Endodermal cell (in vitro differentiated cells): ENCODE measurements at regions not wholly inside any gene's neighbourhood (a gene's known extent, or its start where the extent isn't known, plus 50 kb on each side); places are given as distances from the start of the nearest gene placed in this dataset.

ENCODE experiments used
- DNase-seq: peaks from one replicate; pipeline ENCODE4 v3.0.0-alpha.2; 2017
- H3K27ac ChIP-seq: 2 replicates; pipeline ENCODE4 v1.5.1; 2013; ENCODE audit warnings: mild to moderate bottlenecking, low read depth, low read length, moderate library complexity
- H3K27me3 ChIP-seq: 2 replicates; pipeline ENCODE4 v1.6.1; 2013; ENCODE audit warnings: mild to moderate bottlenecking, low read length, moderate library complexity; ENCODE audit not compliant: insufficient read depth, control insufficient read depth, poor library complexity, severe bottlenecking
- H3K36me3 ChIP-seq: 2 replicates; pipeline ENCODE4 v1.7.0; 2013; ENCODE audit warnings: mild to moderate bottlenecking, low read length, moderate library complexity; ENCODE audit not compliant: control insufficient read depth, insufficient read depth
- H3K4me1 ChIP-seq: one replicate; pipeline ENCODE4 v1.7.0; 2013; ENCODE audit warnings: low read length; ENCODE audit not compliant: control insufficient read depth, insufficient read depth
- H3K4me3 ChIP-seq: 2 replicates; pipeline ENCODE4 v1.5.1; 2013; ENCODE audit warnings: mild to moderate bottlenecking, low read length, moderate library complexity
- H3K9ac ChIP-seq: 2 replicates; pipeline ENCODE4 v1.6.1; 2013; ENCODE audit warnings: mild to moderate bottlenecking, low read length, moderate library complexity; ENCODE audit not compliant: poor library complexity, severe bottlenecking; ENCODE audit errors: extremely low read depth
- H3K9me3 ChIP-seq: 2 replicates; pipeline ENCODE4 v1.6.1; 2013; ENCODE audit warnings: mild to moderate bottlenecking, low read length, moderate library complexity; ENCODE audit not compliant: control insufficient read depth
- H3K27ac Mint-ChIP-seq: 2 replicates; pipeline ENCODE4 v1.8.0; 2020; ENCODE audit warnings: mixed read lengths
- H3K27me3 Mint-ChIP-seq: 2 replicates; pipeline ENCODE4 v1.8.0; 2021; ENCODE audit warnings: mild to moderate bottlenecking, mixed read lengths; ENCODE audit not compliant: insufficient read depth
- H3K36me3 Mint-ChIP-seq: 2 replicates; pipeline ENCODE4 v1.8.0; 2020; ENCODE audit warnings: low read depth, mixed read lengths
- H3K4me1 Mint-ChIP-seq: 2 replicates; pipeline ENCODE4 v1.8.0; 2020; ENCODE audit warnings: mixed read lengths
- H3K4me3 Mint-ChIP-seq: 2 replicates; pipeline ENCODE4 v1.8.0; 2020; ENCODE audit warnings: mild to moderate bottlenecking, moderate library complexity, mixed read lengths
- H3K9me3 Mint-ChIP-seq: 2 replicates; pipeline ENCODE4 v1.8.0; 2020; ENCODE audit warnings: mild to moderate bottlenecking, mixed read lengths
- CTCF ChIP-seq: fragments of 200-600 bp; sonication (generic); conservative IDR thresholded peaks from 2 replicates; pipeline ENCODE4 v1.5.0; 2021; ENCODE audit warnings: antibody characterized with exemption, mild to moderate bottlenecking
- WGBS, 2 experiments: methylation state at CpG; one replicate each; pipeline versions ENCODE4 v1.1.5 to v1.1.7; 2013; ENCODE audit warnings: missing lambda C conversion rate in 2 of 2, mixed read lengths in 1 of 2; ENCODE audit not compliant: insufficient coverage in 1 of 2, insufficient read length in 1 of 2; 5-methylcytosine and 5-hydroxymethylcytosine counted together

- Mint-ChIP-seq H3K4me1 (no peaks in the 10 kb centered on the region), H3K4me3 (no peak overlapping the region), H3K9me3 (peaks cover 97% of the 10 kb centered on the region), H3K27me3 (no peaks in the 10 kb centered on the region), H3K36me3 (peaks cover 2% of the 10 kb centered on the region), H3K27ac (no peak overlapping the region)
- DNase-seq = no peak
- H3K9ac ChIP-seq = no peak overlapping the region
- no peaks in the 10 kb centered on the region for H3K36me3 ChIP-seq
- WGBS, 2 experiments = 78 to 85% methylated on average over 18 to 39 of the region's 39 CpGs
- H3K27me3 ChIP-seq = no peaks in the 10 kb centered on the region
- peaks cover 49% of the 10 kb centered on the region for H3K9me3 ChIP-seq
- no peak overlapping the region for H3K4me3 ChIP-seq
- no peak for TF ChIP-seq CTCF
- no peaks in the 10 kb centered on the region for H3K4me1 ChIP-seq
- H3K27ac ChIP-seq = no peak overlapping the region
These were observed 164.4 kb upstream of the ALG10B start for GRCh38 chr12:38151991-38152700.

- no peak overlapping the region for H3K27ac ChIP-seq
- WGBS, 2 experiments = 84 to 88% methylated on average over 29 to 53 of the region's 53 CpGs
- H3K4me1 ChIP-seq = no peaks in the 10 kb centered on the region
- Mint-ChIP-seq H3K27me3 (no peaks in the 10 kb centered on the region), H3K27ac (no peak overlapping the region), H3K9me3 (peaks cover 97% of the 10 kb centered on the region), H3K36me3 (peaks cover 2% of the 10 kb centered on the region), H3K4me3 (no peak overlapping the region), H3K4me1 (no peaks in the 10 kb centered on the region)
- DNase-seq = no peak
- TF ChIP-seq CTCF = no peak
- no peaks in the 10 kb centered on the region for H3K27me3 ChIP-seq
- peaks cover 43% of the 10 kb centered on the region for H3K9me3 ChIP-seq
- no peaks in the 10 kb centered on the region for H3K36me3 ChIP-seq
- no peak overlapping the region for H3K4me3 ChIP-seq
- no peak overlapping the region for H3K9ac ChIP-seq
These were observed 163.5 kb upstream of the ALG10B start for GRCh38 chr12:38152816-38153736.

GRCh38 chr12:38153737-38154061, 162.9 kb upstream of the ALG10B start:
- no peaks in the 10 kb centered on the region for H3K4me1 Mint-ChIP-seq
- no peak for TF ChIP-seq CTCF
- no peaks in the 10 kb centered on the region for H3K36me3 Mint-ChIP-seq
- H3K9me3 Mint-ChIP-seq = peaks cover 97% of the 10 kb centered on the region
- 82 to 86% methylated on average over 10 to 19 of the region's 19 CpGs for WGBS, 2 experiments
- no peak overlapping the region for H3K4me3 Mint-ChIP-seq
- no peak for DNase-seq
- Histone ChIP-seq H3K4me1 (no peaks in the 10 kb centered on the region), H3K9ac (no peak overlapping the region), H3K4me3 (no peak overlapping the region), H3K27me3 (no peaks in the 10 kb centered on the region), H3K9me3 (peaks cover 39% of the 10 kb centered on the region), H3K27ac (no peak overlapping the region), H3K36me3 (no peaks in the 10 kb centered on the region)
- H3K27ac Mint-ChIP-seq = no peak overlapping the region
- H3K27me3 Mint-ChIP-seq = no peaks in the 10 kb centered on the region
